MCF 10A (cell line): ENCODE measurements at regions not wholly inside any gene's neighbourhood (a gene's known extent, or its start where the extent isn't known, plus 50 kb on each side); places are given as distances from the start of the nearest gene placed in this dataset.

ENCODE experiments used
- BruUV-seq: library from RNA; stranded (reverse); fragments of 400-500 nt; replicated peaks from 2 replicates; lab custom pipeline; 2021; lab: Mats Ljungman, UMichigan
- CTCF ChIA-PET: fragments of 300-600 bp; sonication (Branson Sonifier 250); formaldehyde crosslinking; extraction: SDS; loops from one replicate; lab custom pipeline; 2021; ENCODE audit warnings: antibody characterized with exemption, inconsistent platforms; lab: Yijun Ruan, JAX
- POLR2A ChIA-PET: fragments of 300-600, 350-650 bp; sonication (Branson Sonifier 250); formaldehyde crosslinking; extraction: SDS; loops from one replicate; lab custom pipeline; 2020; ENCODE audit warnings: antibody characterized with exemption, inconsistent platforms; lab: Yijun Ruan, JAX
- DNase-seq: peaks from one replicate; pipeline ENCODE4 v3.0.0-alpha.2; 2018; ENCODE audit not compliant: unreplicated experiment
- H3K27ac Mint-ChIP-seq: one replicate; pipeline ENCODE4 v1.8.0; 2022; ENCODE audit warnings: mild to moderate bottlenecking, low read depth, mixed read lengths; ENCODE audit not compliant: unreplicated experiment
- H3K27me3 Mint-ChIP-seq: one replicate; pipeline ENCODE4 v1.8.0; 2022; ENCODE audit warnings: mixed read lengths; ENCODE audit not compliant: insufficient read depth, unreplicated experiment
- H3K36me3 Mint-ChIP-seq: one replicate; pipeline ENCODE4 v1.8.0; 2022; ENCODE audit warnings: mild to moderate bottlenecking, moderate library complexity, mixed read lengths; ENCODE audit not compliant: insufficient read depth, unreplicated experiment
- H3K4me1 Mint-ChIP-seq: one replicate; pipeline ENCODE4 v1.8.0; 2022; ENCODE audit warnings: mixed read lengths; ENCODE audit not compliant: insufficient read depth, unreplicated experiment
- H3K4me3 Mint-ChIP-seq: one replicate; pipeline ENCODE4 v1.8.0; 2022; ENCODE audit warnings: mild to moderate bottlenecking, moderate library complexity, mixed read lengths; ENCODE audit not compliant: unreplicated experiment
- H3K9me3 Mint-ChIP-seq: one replicate; pipeline ENCODE4 v1.8.0; 2022; ENCODE audit warnings: mixed read lengths; ENCODE audit not compliant: unreplicated experiment
- CTCF ChIP-seq: fragments of 200-600 bp; IDR thresholded peaks from one replicate; pipeline ENCODE4 v1.8.0; 2022; ENCODE audit warnings: antibody characterized with exemption, mild to moderate bottlenecking; ENCODE audit not compliant: unreplicated experiment
- intact Hi-C: fragments of 100-400 bp; cut with micrococcal nuclease; formaldehyde crosslinking; loops from 2 replicates; pipeline ENCODE4 v1.14.1; 2022

- no peak overlapping the region for H3K27ac Mint-ChIP-seq
- no peak overlapping the region for H3K4me3 Mint-ChIP-seq
- no peaks in the 10 kb centered on the region for H3K36me3 Mint-ChIP-seq
- no peak for DNase-seq
- ChIA-PET POLR2A (no interaction called here), CTCF (interaction anchor here (1.0 kb wide), 1 partner anchor 12 kb away, joined by 3 read pairs; no protein-coding TSS in a partner anchor)
- H3K9me3 Mint-ChIP-seq: no peaks in the 10 kb centered on the region
- no TSS peak for BruUV-seq
- no peaks in the 10 kb centered on the region for H3K4me1 Mint-ChIP-seq
- intact Hi-C loops: no loop called here
- no peak for TF ChIP-seq CTCF
- H3K27me3 Mint-ChIP-seq: no peaks in the 10 kb centered on the region
Observed at GRCh38 chr11:116415095-116415494, 357.7 kb downstream of the BUD13 start.

- no peaks in the 10 kb centered on the region for H3K9me3 Mint-ChIP-seq
- CTCF ChIA-PET: interaction anchor here (0.6 kb wide), 1 partner anchor 146 kb away, joined by 3 read pairs; no protein-coding TSS in a partner anchor
- intact Hi-C loops: no loop called here
- H3K4me3 Mint-ChIP-seq: no peak overlapping the region
- no TSS peak for BruUV-seq
- no peaks in the 10 kb centered on the region for H3K27me3 Mint-ChIP-seq
- no peak for DNase-seq
- H3K36me3 Mint-ChIP-seq: no peaks in the 10 kb centered on the region
- no peak for TF ChIP-seq CTCF
- POLR2A ChIA-PET: no interaction called here
- H3K27ac Mint-ChIP-seq: no peak overlapping the region
- H3K4me1 Mint-ChIP-seq: no peaks in the 10 kb centered on the region
Observed at GRCh38 chr11:116414357-116414880, 358.4 kb downstream of the BUD13 start.

GRCh38 chr11:116413301-116414242 lies 359.2 kb downstream of the BUD13 start:
- H3K4me3 Mint-ChIP-seq: no peak overlapping the region
- no peak for DNase-seq
- H3K9me3 Mint-ChIP-seq: no peaks in the 10 kb centered on the region
- no TSS peak for BruUV-seq
- no peaks in the 10 kb centered on the region for H3K4me1 Mint-ChIP-seq
- intact Hi-C loops: no loop called here
- TF ChIP-seq CTCF: no peak
- no peaks in the 10 kb centered on the region for H3K27me3 Mint-ChIP-seq
- H3K36me3 Mint-ChIP-seq: no peaks in the 10 kb centered on the region
- ChIA-PET POLR2A (no interaction called here), CTCF (interaction anchor here (0.6 to 0.9 kb wide), 2 partner anchors 129 to 145 kb away, joined by 3 read pairs; no protein-coding TSS in a partner anchor)
- H3K27ac Mint-ChIP-seq: no peak overlapping the region
